ENCODE measurements at regions not wholly inside any gene's neighbourhood (a gene's known extent, or its start where the extent isn't known, plus 50 kb on each side); places are given as distances from the start of the nearest gene placed in this dataset.

DNA sequence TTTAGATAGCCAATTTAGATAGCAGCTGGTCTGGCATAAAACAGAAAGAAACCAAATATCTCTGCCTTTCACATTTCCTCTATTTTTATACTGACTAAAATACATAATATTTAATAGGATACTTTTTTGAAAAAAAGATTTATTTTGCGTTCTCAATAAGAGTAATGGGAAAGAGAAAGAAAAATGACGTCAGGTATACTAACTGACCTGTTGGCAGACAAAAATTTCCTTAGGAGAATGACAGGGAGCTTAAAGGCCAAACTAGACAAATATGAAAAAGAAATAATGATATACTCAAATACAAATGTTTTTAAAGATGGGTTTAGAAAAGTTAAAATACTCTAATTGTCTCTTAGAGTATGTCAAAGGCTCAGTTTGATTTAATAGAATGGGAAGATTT lies 309.4 kb upstream of the ADGRL3 start:
- no peaks in the 10 kb centered on the region for H3K36me3 Mint-ChIP-seq (ENCODE audit: insufficient read depth, unreplicated experiment)
- no peak overlapping the region for H3K4me3 Mint-ChIP-seq (ENCODE audit: low read depth, unreplicated experiment)
- peaks cover 13% of the 10 kb centered on the region for H3K9me3 Mint-ChIP-seq (ENCODE audit: low read depth, unreplicated experiment)
- no peaks in the 10 kb centered on the region for H3K4me1 Mint-ChIP-seq (ENCODE audit: low read depth, unreplicated experiment)
- TF ChIP-seq, protein P1, sequence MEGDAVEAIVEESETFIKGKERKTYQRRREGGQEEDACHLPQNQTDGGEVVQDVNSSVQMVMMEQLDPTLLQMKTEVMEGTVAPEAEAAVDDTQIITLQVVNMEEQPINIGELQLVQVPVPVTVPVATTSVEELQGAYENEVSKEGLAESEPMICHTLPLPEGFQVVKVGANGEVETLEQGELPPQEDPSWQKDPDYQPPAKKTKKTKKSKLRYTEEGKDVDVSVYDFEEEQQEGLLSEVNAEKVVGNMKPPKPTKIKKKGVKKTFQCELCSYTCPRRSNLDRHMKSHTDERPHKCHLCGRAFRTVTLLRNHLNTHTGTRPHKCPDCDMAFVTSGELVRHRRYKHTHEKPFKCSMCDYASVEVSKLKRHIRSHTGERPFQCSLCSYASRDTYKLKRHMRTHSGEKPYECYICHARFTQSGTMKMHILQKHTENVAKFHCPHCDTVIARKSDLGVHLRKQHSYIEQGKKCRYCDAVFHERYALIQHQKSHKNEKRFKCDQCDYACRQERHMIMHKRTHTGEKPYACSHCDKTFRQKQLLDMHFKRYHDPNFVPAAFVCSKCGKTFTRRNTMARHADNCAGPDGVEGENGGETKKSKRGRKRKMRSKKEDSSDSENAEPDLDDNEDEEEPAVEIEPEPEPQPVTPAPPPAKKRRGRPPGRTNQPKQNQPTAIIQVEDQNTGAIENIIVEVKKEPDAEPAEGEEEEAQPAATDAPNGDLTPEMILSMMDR (IDR thresholded peaks at IDR 0.05; ENCODE audit: unreplicated experiment), result no peak
- no peak for DNase-seq
- no peaks in the 10 kb centered on the region for H3K27me3 Mint-ChIP-seq (ENCODE audit: unreplicated experiment)
- no TSS peak for BruUV-seq (replicated peaks)
- CTCF ChIA-PET, result no interaction called here
- intact Hi-C loops (cut with micrococcal nuclease; ENCODE audit: unreplicated experiment), result no loop called here
- H3K27ac Mint-ChIP-seq (ENCODE audit: unreplicated experiment), result no peak overlapping the region

DNA sequence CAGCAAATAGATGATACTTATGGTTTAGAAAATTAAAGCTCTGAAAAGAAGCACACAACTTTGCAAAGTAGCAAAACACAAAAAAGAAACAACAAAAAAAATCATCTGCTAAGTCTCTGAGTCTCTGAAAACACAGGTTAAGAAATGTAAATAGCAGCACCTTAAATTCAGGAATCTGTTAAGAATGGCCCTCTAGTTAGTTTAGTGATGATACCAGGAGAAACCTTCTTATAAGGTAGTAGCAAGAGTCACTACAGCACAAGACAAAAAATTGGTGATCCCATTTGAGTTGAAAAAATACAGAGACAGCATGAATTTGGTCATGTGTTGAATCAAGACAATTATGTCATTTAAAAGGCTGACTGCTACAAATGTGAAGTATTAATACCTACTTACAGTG lies 308.2 kb upstream of the ADGRL3 start:
- TF ChIP-seq, protein P1 (IDR thresholded peaks at IDR 0.05; ENCODE audit: unreplicated experiment), result no peak
- peaks cover 13% of the 10 kb centered on the region for H3K9me3 Mint-ChIP-seq (ENCODE audit: low read depth, unreplicated experiment)
- no TSS peak for BruUV-seq (replicated peaks)
- no peak overlapping the region for H3K27ac Mint-ChIP-seq (ENCODE audit: unreplicated experiment)
- no peak for DNase-seq
- no peaks in the 10 kb centered on the region for H3K4me1 Mint-ChIP-seq (ENCODE audit: low read depth, unreplicated experiment)
- H3K36me3 Mint-ChIP-seq (ENCODE audit: insufficient read depth, unreplicated experiment), result no peaks in the 10 kb centered on the region
- H3K4me3 Mint-ChIP-seq (ENCODE audit: low read depth, unreplicated experiment), result no peak overlapping the region
- CTCF ChIA-PET, result no interaction called here
- intact Hi-C loops (cut with micrococcal nuclease; ENCODE audit: unreplicated experiment), result no loop called here
- H3K27me3 Mint-ChIP-seq (ENCODE audit: unreplicated experiment), result no peaks in the 10 kb centered on the region

DNA sequence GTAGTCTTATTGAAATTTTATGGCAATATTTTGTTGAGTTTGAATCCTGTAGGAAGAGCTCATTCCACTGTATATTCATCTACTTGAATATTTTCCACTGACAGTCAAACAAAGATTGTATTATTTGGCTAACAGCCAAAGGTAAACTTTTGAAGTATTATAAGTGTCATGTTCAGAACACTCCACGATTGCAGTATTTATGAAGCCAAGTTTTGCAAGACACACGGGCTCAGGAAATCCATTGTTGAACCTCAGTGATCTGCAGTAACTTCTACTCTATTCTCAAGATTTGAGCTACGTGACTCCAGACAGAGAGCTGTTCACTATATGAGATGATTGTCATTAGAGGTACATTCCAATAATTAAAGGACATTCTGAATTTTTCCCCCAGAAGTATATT lies 302.7 kb upstream of the ADGRL3 start:
- TF ChIP-seq, protein P1 (IDR thresholded peaks at IDR 0.05; ENCODE audit: unreplicated experiment), result no peak
- H3K27ac Mint-ChIP-seq (ENCODE audit: unreplicated experiment), result no peak overlapping the region
- H3K9me3 Mint-ChIP-seq (ENCODE audit: low read depth, unreplicated experiment), result no peaks in the 10 kb centered on the region
- no peaks in the 10 kb centered on the region for H3K36me3 Mint-ChIP-seq (ENCODE audit: insufficient read depth, unreplicated experiment)
- H3K4me1 Mint-ChIP-seq (ENCODE audit: low read depth, unreplicated experiment), result no peaks in the 10 kb centered on the region
- CTCF ChIA-PET, result no interaction called here
- no peaks in the 10 kb centered on the region for H3K27me3 Mint-ChIP-seq (ENCODE audit: unreplicated experiment)
- no peak overlapping the region for H3K4me3 Mint-ChIP-seq (ENCODE audit: low read depth, unreplicated experiment)
- intact Hi-C loops (cut with micrococcal nuclease; ENCODE audit: unreplicated experiment), result no loop called here
- no peak for DNase-seq
- no TSS peak for BruUV-seq (replicated peaks)

DNA sequence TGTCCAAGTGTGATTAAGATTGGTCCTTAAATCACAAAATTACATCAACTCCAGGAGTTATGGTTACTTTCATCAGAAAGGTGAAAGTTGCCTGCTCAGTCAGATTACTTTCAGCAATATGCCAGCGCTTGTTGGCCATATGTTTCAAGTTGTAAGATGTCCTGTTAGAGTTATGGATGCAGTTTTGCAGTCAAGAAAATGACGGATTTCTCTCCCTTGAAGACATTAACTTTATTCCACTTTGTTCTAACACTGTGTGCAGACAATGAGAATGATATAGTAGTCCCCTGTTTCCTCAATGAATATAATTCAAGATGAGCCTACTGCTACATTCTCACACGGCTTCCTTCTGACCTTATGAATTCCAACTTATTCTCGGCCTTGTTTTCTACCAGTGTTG lies 295.0 kb upstream of the ADGRL3 start:
- intact Hi-C loops (cut with micrococcal nuclease; ENCODE audit: unreplicated experiment), result no loop called here
- no TSS peak for BruUV-seq (replicated peaks)
- no peak overlapping the region for H3K27ac Mint-ChIP-seq (ENCODE audit: unreplicated experiment)
- TF ChIP-seq, protein P1 (IDR thresholded peaks at IDR 0.05; ENCODE audit: unreplicated experiment), result no peak
- H3K9me3 Mint-ChIP-seq (ENCODE audit: low read depth, unreplicated experiment), result no peaks in the 10 kb centered on the region
- no peak for DNase-seq
- CTCF ChIA-PET, result no interaction called here
- no peak overlapping the region for H3K4me3 Mint-ChIP-seq (ENCODE audit: low read depth, unreplicated experiment)
- H3K27me3 Mint-ChIP-seq (ENCODE audit: unreplicated experiment), result no peaks in the 10 kb centered on the region
- no peaks in the 10 kb centered on the region for H3K4me1 Mint-ChIP-seq (ENCODE audit: low read depth, unreplicated experiment)
- H3K36me3 Mint-ChIP-seq (ENCODE audit: insufficient read depth, unreplicated experiment), result no peaks in the 10 kb centered on the region

DNA sequence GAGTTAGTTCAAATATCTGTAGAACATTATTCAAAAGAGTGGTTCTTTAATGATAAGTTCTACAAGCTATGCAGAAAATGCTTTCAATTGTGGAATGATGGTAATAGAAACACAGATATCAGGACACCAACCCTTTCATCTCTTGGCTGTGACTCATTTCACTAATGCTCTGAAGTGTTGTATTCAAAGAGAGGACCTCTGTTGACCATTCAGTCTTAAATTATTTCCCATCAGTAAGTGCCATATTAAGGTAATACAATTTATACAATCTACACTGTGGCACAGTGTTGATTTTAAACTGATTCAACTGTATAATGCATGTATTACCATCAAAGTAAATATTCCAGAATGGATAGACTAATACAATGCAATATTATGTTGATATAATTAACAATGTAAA lies 289.0 kb upstream of the ADGRL3 start:
- BruUV-seq (replicated peaks), result no TSS peak
- H3K27me3 Mint-ChIP-seq (ENCODE audit: unreplicated experiment), result no peaks in the 10 kb centered on the region
- TF ChIP-seq, protein P1 (IDR thresholded peaks at IDR 0.05; ENCODE audit: unreplicated experiment), result no peak
- no peaks in the 10 kb centered on the region for H3K9me3 Mint-ChIP-seq (ENCODE audit: low read depth, unreplicated experiment)
- H3K36me3 Mint-ChIP-seq (ENCODE audit: insufficient read depth, unreplicated experiment), result no peaks in the 10 kb centered on the region
- intact Hi-C loops (cut with micrococcal nuclease; ENCODE audit: unreplicated experiment), result no loop called here
- no peak overlapping the region for H3K4me3 Mint-ChIP-seq (ENCODE audit: low read depth, unreplicated experiment)
- no peaks in the 10 kb centered on the region for H3K4me1 Mint-ChIP-seq (ENCODE audit: low read depth, unreplicated experiment)
- CTCF ChIA-PET, result no interaction called here
- no peak for DNase-seq
- H3K27ac Mint-ChIP-seq (ENCODE audit: unreplicated experiment), result no peak overlapping the region

Measured in Calu3 (cell line).